Tibial nerve (tissue), 4 donors: ENCODE measurements at regions not wholly inside any gene's neighbourhood (a gene's known extent, or its start where the extent isn't known, plus 50 kb on each side); places are given as distances from the start of the nearest gene placed in this dataset.
A peak's percentile ranks its signal among the peaks of the same experiment; 100 is the strongest.

Experiments used
- DNase-seq, 2 donors: peaks; one replicate each; pipeline ENCODE4 v3.0.0-alpha.2; 2019; ENCODE audit warnings: low spot score in 2 of 2
- H3K27ac ChIP-seq, 4 donors: fragments of 200-600 bp; sonication (generic) in 3 of 4; one replicate each; pipeline ENCODE4 v1.5.1; 2017 to 2019; ENCODE audit warnings: mild to moderate bottlenecking in 1 of 4
- H3K27me3 ChIP-seq, 2 donors: fragments of 200-600 bp; sonication (generic) in 1 of 2; one replicate each; pipeline versions ENCODE4 v1.5.1 to v1.6.0; 2017 to 2019
- H3K36me3 ChIP-seq, 3 donors: fragments of 200-600 bp; sonication (generic); one replicate each; pipeline ENCODE4 v1.5.1; 2018 to 2019
- H3K4me1 ChIP-seq, 4 donors: fragments of 200-600 bp; sonication (generic) in 3 of 4; one replicate each; pipeline ENCODE4 v1.5.1; 2017 to 2019
- H3K4me3 ChIP-seq, 4 donors: fragments of 200-600 bp; sonication (generic) in 3 of 4; one replicate each; pipeline ENCODE4 v1.5.1; 2017 to 2019; ENCODE audit warnings: mild to moderate bottlenecking in 1 of 4, moderate library complexity in 1 of 4
- H3K9me3 ChIP-seq, 4 donors: fragments of 200-600 bp; sonication (generic) in 3 of 4; one replicate each; pipeline ENCODE4 v1.5.1; 2017 to 2019
- CTCF ChIP-seq, 5 experiments: fragments of 200-600 bp in 3 of 5; fragments of 450-650 bp in 2 of 5; sonication (generic) in 3 of 5; IDR thresholded peaks; one replicate each; pipeline ENCODE4 v1.5.1; 2016 to 2019; ENCODE audit warnings: antibody characterized with exemption in 5 of 5, mild to moderate bottlenecking in 3 of 5, moderate library complexity in 2 of 5
- EP300 ChIP-seq, 2 donors: sonication (generic); formaldehyde crosslinking; IDR thresholded peaks; one replicate each; pipeline ENCODE4 v1.6.1; 2017; ENCODE audit warnings: antibody characterized with exemption in 2 of 2, mild to moderate bottlenecking in 1 of 2
- POLR2A ChIP-seq, 2 donors: fragments of 450-650 bp; IDR thresholded peaks; one replicate each; pipeline ENCODE4 v1.6.1; 2017; ENCODE audit warnings: antibody characterized with exemption in 2 of 2, mild to moderate bottlenecking in 2 of 2, moderate library complexity in 2 of 2
- WGBS, 2 donors: methylation state at CpG; one replicate each; pipeline ENCODE4 v1.1.5; 2018; 5-methylcytosine and 5-hydroxymethylcytosine counted together

- H3K27me3 ChIP-seq = no peaks in the 10 kb centered on the region
- H3K4me1 ChIP-seq = no peaks in the 10 kb centered on the region
- WGBS, 2 donors = 7% methylated on average over 2 of the region's 2 CpGs
- no peak overlapping the region for H3K27ac ChIP-seq
- no peaks in the 10 kb centered on the region for H3K36me3 ChIP-seq
- TF ChIP-seq EP300 (IDR thresholded peaks at IDR 0.05) = no peak
- peak; percentile 14 to 64 (median 45) for TF ChIP-seq CTCF (IDR thresholded peaks at IDR 0.05)
- TF ChIP-seq POLR2A (IDR thresholded peaks at IDR 0.05) = no peak
- H3K9me3 ChIP-seq = no peaks in the 10 kb centered on the region
- H3K4me3 ChIP-seq = no peak overlapping the region
- no peak for DNase-seq
These were observed 97.9 kb upstream of the RGS1 start for GRCh38 chr1:192477630-192478029.

GRCh38 chr1:192485692-192486436 lies 89.7 kb upstream of the RGS1 start:
- H3K9me3 ChIP-seq = no peaks in the 10 kb centered on the region
- TF ChIP-seq POLR2A (IDR thresholded peaks at IDR 0.05) = no peak
- TF ChIP-seq EP300 (IDR thresholded peaks at IDR 0.05) = peak; percentile 32 to 86
- no peaks in the 10 kb centered on the region for H3K27me3 ChIP-seq
- DNase-seq = peak; percentile 68 to 97
- H3K4me1 ChIP-seq = peaks cover 0 to 24% (median 5%) of the 10 kb centered on the region in 4 donors
- peak overlapping the region in 2 of 4 donors; percentile 14 to 68 for H3K27ac ChIP-seq
- H3K36me3 ChIP-seq = no peaks in the 10 kb centered on the region
- 34 to 49% methylated on average over 1 of the region's 1 CpG for WGBS, 2 donors
- no peak overlapping the region for H3K4me3 ChIP-seq

GRCh38 chr1:192488058-192488457 lies 87.5 kb upstream of the RGS1 start:
- H3K4me3 ChIP-seq = no peak overlapping the region
- H3K9me3 ChIP-seq = no peaks in the 10 kb centered on the region
- peaks cover 0 to 24% (median 5%) of the 10 kb centered on the region in 4 donors for H3K4me1 ChIP-seq
- no peaks in the 10 kb centered on the region for H3K36me3 ChIP-seq
- no peak for DNase-seq
- no peak for TF ChIP-seq CTCF (IDR thresholded peaks at IDR 0.05)
- no peak for TF ChIP-seq EP300 (IDR thresholded peaks at IDR 0.05)
- TF ChIP-seq POLR2A (IDR thresholded peaks at IDR 0.05) = no peak
- no peak overlapping the region for H3K27ac ChIP-seq
- H3K27me3 ChIP-seq = no peaks in the 10 kb centered on the region

- Histone ChIP-seq H3K27me3 (no peaks in the 10 kb centered on the region), H3K4me3 (no peak overlapping the region), H3K36me3 (no peaks in the 10 kb centered on the region), H3K4me1 (peaks cover 0 to 24% (median 5%) of the 10 kb centered on the region in 4 donors), H3K27ac (peak overlapping the region in 2 of 4 donors; percentile 63 to 64), H3K9me3 (no peaks in the 10 kb centered on the region)
- DNase-seq = no peak
- TF ChIP-seq EP300 (IDR thresholded peaks at IDR 0.05) (no peak), CTCF (IDR thresholded peaks at IDR 0.05) (no peak), POLR2A (IDR thresholded peaks at IDR 0.05) (no peak)
- WGBS, 2 donors = 30 to 47% methylated on average over 1 of the region's 1 CpG
These were observed 86.5 kb upstream of the RGS1 start for GRCh38 chr1:192489047-192489446.

- no peaks in the 10 kb centered on the region for H3K27me3 ChIP-seq
- no peak overlapping the region for H3K4me3 ChIP-seq
- no peaks in the 10 kb centered on the region for H3K36me3 ChIP-seq
- peak in 1 of 2 donors; percentile 38 for DNase-seq
- H3K4me1 ChIP-seq = peaks cover 0 to 24% (median 5%) of the 10 kb centered on the region in 4 donors
- H3K9me3 ChIP-seq = no peaks in the 10 kb centered on the region
- peak overlapping the region in 2 of 4 donors; percentile 63 to 64 for H3K27ac ChIP-seq
- 35 to 44% methylated on average over 2 of the region's 2 CpGs for whole genome bisulfite sequencing, 2 donors
- TF ChIP-seq EP300 (IDR thresholded peaks at IDR 0.05) = peak in 1 of 2 donors; percentile 56
- TF ChIP-seq CTCF (IDR thresholded peaks at IDR 0.05) = no peak
These were observed 85.8 kb upstream of the RGS1 start for GRCh38 chr1:192489748-192490147.
